C4-2B (cell line): ENCODE measurements at regions not wholly inside any gene's neighbourhood (a gene's known extent, or its start where the extent isn't known, plus 50 kb on each side); places are given as distances from the start of the nearest gene placed in this dataset.

Source experiments
- ZFX ChIP-seq: fragments of 450-650 bp; IDR thresholded peaks from 2 replicates; pipeline ENCODE4 v1.6.1; 2017
- TF ChIP-seq, protein P1 (sequence below): fragments of 450-650 bp; conservative IDR thresholded peaks from 2 replicates; pipeline ENCODE4 v1.5.1; 2017; ENCODE audit warnings: mild to moderate bottlenecking

DNA sequence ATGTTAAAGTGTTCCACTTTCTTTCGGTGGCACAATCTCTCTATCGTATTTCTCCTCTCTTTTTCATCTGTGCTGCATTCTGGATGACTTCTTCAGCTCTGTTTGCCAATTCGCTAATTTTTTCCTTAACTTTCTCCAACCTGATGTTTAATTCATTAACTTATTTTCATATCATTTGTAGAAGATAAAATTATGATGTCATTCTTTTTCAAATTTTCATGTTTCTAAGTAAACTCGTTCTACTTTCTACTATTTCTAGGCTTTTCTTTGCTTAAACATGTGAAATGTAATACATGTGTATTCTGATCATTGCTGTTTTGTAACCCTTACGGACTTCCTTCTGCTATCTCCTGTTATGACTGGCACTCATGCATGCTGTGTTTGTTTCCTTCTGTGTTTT, 648.4 kb downstream of the QKI start:
- TF ChIP-seq, protein P1, sequence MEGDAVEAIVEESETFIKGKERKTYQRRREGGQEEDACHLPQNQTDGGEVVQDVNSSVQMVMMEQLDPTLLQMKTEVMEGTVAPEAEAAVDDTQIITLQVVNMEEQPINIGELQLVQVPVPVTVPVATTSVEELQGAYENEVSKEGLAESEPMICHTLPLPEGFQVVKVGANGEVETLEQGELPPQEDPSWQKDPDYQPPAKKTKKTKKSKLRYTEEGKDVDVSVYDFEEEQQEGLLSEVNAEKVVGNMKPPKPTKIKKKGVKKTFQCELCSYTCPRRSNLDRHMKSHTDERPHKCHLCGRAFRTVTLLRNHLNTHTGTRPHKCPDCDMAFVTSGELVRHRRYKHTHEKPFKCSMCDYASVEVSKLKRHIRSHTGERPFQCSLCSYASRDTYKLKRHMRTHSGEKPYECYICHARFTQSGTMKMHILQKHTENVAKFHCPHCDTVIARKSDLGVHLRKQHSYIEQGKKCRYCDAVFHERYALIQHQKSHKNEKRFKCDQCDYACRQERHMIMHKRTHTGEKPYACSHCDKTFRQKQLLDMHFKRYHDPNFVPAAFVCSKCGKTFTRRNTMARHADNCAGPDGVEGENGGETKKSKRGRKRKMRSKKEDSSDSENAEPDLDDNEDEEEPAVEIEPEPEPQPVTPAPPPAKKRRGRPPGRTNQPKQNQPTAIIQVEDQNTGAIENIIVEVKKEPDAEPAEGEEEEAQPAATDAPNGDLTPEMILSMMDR = no peak
- no peak for TF ChIP-seq ZFX
